ENCODE measurements at regions not wholly inside any gene's neighbourhood (a gene's known extent, or its start where the extent isn't known, plus 50 kb on each side); places are given as distances from the start of the nearest gene placed in this dataset.

DNA sequence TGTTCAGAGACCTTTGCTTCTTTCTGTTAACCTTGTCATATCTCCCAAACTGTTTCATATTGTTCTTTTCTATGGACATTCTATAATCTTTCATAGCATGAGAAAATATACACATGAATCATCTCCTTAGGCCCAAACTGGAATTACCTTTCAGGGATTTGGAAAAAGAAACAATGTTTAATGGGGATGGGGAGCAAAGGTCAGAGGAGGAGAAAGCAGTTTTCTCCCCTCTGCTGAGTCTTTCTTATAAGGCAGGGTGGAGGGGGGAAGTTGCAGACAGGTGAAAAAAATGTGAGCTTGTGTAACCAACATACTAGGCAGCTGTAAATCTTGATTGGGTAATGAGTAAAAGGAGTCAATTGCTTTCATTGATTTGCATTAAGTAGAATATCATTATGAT is 164.1 kb downstream of the BRINP2 start:
- H3K4me3 Mint-ChIP-seq (ENCODE audit: unreplicated experiment): no peak overlapping the region
- H3K9me3 Mint-ChIP-seq (ENCODE audit: unreplicated experiment): no peaks in the 10 kb centered on the region
- H3K36me3 Mint-ChIP-seq (ENCODE audit: unreplicated experiment): no peaks in the 10 kb centered on the region
- H3K27me3 Mint-ChIP-seq (ENCODE audit: unreplicated experiment): no peaks in the 10 kb centered on the region
- TF ChIP-seq, protein P1, sequence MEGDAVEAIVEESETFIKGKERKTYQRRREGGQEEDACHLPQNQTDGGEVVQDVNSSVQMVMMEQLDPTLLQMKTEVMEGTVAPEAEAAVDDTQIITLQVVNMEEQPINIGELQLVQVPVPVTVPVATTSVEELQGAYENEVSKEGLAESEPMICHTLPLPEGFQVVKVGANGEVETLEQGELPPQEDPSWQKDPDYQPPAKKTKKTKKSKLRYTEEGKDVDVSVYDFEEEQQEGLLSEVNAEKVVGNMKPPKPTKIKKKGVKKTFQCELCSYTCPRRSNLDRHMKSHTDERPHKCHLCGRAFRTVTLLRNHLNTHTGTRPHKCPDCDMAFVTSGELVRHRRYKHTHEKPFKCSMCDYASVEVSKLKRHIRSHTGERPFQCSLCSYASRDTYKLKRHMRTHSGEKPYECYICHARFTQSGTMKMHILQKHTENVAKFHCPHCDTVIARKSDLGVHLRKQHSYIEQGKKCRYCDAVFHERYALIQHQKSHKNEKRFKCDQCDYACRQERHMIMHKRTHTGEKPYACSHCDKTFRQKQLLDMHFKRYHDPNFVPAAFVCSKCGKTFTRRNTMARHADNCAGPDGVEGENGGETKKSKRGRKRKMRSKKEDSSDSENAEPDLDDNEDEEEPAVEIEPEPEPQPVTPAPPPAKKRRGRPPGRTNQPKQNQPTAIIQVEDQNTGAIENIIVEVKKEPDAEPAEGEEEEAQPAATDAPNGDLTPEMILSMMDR (IDR thresholded peaks at IDR 0.05): no peak
- no peak overlapping the region for H3K27ac Mint-ChIP-seq (ENCODE audit: unreplicated experiment)
- no peak for DNase-seq (ENCODE audit: extremely low spot score, unreplicated experiment)
- H3K4me1 Mint-ChIP-seq (ENCODE audit: unreplicated experiment): no peaks in the 10 kb centered on the region

DNA sequence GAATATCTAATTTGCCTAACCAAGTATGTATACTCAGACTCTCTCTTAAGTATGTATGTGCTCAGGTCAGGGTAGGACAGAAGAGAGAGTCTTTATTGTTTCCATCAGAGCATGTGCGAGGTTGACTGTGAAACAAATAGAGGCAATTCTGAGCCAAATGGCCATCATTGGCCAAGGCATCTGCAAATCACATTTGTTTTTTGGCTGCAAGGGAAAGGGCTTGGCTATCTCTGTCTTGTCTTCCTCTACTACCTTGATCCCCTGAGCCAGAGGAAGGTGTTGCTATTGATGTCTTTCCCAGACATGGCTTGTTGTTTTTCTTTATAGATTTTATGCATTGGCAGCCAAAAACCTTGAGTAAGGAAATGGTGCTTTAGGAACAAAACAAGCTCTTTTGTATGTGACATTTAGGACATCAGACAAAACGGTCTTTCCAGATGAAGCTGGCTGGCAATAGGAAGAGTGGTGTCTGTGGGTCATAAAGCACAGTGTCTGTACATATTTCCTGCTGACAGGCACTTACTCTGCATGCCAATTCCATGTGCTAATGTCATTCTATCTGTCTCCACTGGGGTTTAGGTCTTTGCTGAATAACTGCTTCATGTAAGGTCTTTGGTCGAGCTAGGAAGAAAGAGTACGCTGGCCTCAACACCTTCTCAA is 163.3 kb downstream of the BRINP2 start:
- Mint-ChIP-seq H3K9me3 (ENCODE audit: unreplicated experiment) (peaks cover 3% of the 10 kb centered on the region), H3K4me1 (ENCODE audit: unreplicated experiment) (no peaks in the 10 kb centered on the region), H3K4me3 (ENCODE audit: unreplicated experiment) (no peak overlapping the region), H3K27ac (ENCODE audit: unreplicated experiment) (no peak overlapping the region), H3K27me3 (ENCODE audit: unreplicated experiment) (no peaks in the 10 kb centered on the region), H3K36me3 (ENCODE audit: unreplicated experiment) (no peaks in the 10 kb centered on the region)
- TF ChIP-seq, protein P1 (IDR thresholded peaks at IDR 0.05): no peak
- DNase-seq (ENCODE audit: extremely low spot score, unreplicated experiment): no peak

All from osteocyte (in vitro differentiated cells).